ENCODE measurements at regions not wholly inside any gene's neighbourhood (a gene's known extent, or its start where the extent isn't known, plus 50 kb on each side); places are given as distances from the start of the nearest gene placed in this dataset.

DNA sequence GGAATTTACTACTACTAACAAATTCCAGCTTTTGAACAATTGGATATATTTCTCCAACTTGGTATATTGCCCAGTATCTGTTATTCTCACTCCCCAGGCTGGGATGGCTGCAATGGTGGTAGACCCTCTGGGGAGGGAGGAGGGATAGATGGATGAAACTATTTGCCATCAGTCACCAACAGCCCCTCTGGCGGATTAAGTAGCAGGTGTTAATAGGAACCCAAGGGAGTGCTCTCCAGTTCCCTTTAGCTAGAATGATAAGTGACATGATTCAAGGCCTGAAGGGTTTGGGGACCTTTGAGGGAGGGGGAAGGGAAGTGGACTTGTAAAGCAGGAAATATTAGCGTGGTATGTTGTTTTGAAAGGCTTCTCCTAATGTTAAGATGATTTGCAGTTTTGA is 824.0 kb upstream of the ARRDC3 start:
- FAIRE-seq (no peak), DNase-seq (ENCODE audit: low read depth, low spot score) (no peak)
- Histone ChIP-seq H3K36me3 (ENCODE audit: control insufficient read depth in 2 of 2, extremely low read depth in 1 of 2, insufficient read depth in 2 of 2, low read length in 2 of 2) (no peaks in the 10 kb centered on the region), H3K9me1 (replicated peaks; ENCODE audit: control insufficient read depth, extremely low read depth, insufficient read depth, low read length) (no peaks in the 10 kb centered on the region), H3K27me3 (ENCODE audit: control insufficient read depth in 2 of 2, insufficient read depth in 2 of 2, low read length in 2 of 2) (no peaks in the 10 kb centered on the region), H3K9ac (replicated peaks; ENCODE audit: extremely low read depth, insufficient read depth, low read length) (no peak overlapping the region), H2AFZ (ENCODE audit: low read depth, low read length) (no peak overlapping the region), H3K4me3 (replicated peaks in 1 of 3; ENCODE audit: insufficient read depth in 1 of 3, low read depth in 1 of 3, low read length in 3 of 3) (no peak overlapping the region), H4K20me1 (replicated peaks; ENCODE audit: control insufficient read depth, extremely low read depth, insufficient read depth, low read length) (no peaks in the 10 kb centered on the region), H3K9me3 (replicated peaks; ENCODE audit: control insufficient read depth, insufficient read depth, low read length) (no peaks in the 10 kb centered on the region), H3K4me1 (ENCODE audit: control insufficient read depth, extremely low read depth, insufficient read depth, low read length) (no peaks in the 10 kb centered on the region), H3K79me2 (ENCODE audit: control insufficient read depth, insufficient read depth, low read length) (no peaks in the 10 kb centered on the region), H3K4me2 (ENCODE audit: insufficient read depth, low read length) (no peak overlapping the region), H3K27ac (ENCODE audit: insufficient read depth, low read depth, low read length) (no peak overlapping the region)
- dilution Hi-C loops (cut with MboI; ENCODE audit: extremely low pct_ligation_motif_present, low sequenced_read_pairs) (no loop called here), intact Hi-C loops (cut with micrococcal nuclease) (no loop called here)
- no TSS peak for BruUV-seq (replicated peaks)
- TF ChIP-seq EZH2 (IDR thresholded peaks at IDR 0.05; ENCODE audit: borderline replicate concordance, low read depth, low read length, severe bottlenecking) (no peak), MYC (IDR thresholded peaks at IDR 0.05; ENCODE audit: low read depth, low read length) (no peak), GATA2 (IDR thresholded peaks at IDR 0.05; ENCODE audit: insufficient read depth, insufficient read length, low read depth, low read length) (no peak), POLR2AphosphoS5 (IDR thresholded peaks at IDR 0.05; ENCODE audit: insufficient read depth, low read depth, low read length) (no peak), JUN (IDR thresholded peaks at IDR 0.05; ENCODE audit: borderline replicate concordance, insufficient read depth, insufficient read length, low read depth) (no peak), FOS (IDR thresholded peaks at IDR 0.05; ENCODE audit: borderline replicate concordance, insufficient read depth, low read length) (no peak), POLR2A (IDR thresholded peaks at IDR 0.05; ENCODE audit: low read depth, low read length) (no peak)
- TF ChIP-seq, protein P1, sequence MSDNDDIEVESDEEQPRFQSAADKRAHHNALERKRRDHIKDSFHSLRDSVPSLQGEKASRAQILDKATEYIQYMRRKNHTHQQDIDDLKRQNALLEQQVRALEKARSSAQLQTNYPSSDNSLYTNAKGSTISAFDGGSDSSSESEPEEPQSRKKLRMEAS (IDR thresholded peaks at IDR 0.05; ENCODE audit: insufficient read depth, insufficient read length), result no peak
- TF ChIP-seq, protein P2, sequence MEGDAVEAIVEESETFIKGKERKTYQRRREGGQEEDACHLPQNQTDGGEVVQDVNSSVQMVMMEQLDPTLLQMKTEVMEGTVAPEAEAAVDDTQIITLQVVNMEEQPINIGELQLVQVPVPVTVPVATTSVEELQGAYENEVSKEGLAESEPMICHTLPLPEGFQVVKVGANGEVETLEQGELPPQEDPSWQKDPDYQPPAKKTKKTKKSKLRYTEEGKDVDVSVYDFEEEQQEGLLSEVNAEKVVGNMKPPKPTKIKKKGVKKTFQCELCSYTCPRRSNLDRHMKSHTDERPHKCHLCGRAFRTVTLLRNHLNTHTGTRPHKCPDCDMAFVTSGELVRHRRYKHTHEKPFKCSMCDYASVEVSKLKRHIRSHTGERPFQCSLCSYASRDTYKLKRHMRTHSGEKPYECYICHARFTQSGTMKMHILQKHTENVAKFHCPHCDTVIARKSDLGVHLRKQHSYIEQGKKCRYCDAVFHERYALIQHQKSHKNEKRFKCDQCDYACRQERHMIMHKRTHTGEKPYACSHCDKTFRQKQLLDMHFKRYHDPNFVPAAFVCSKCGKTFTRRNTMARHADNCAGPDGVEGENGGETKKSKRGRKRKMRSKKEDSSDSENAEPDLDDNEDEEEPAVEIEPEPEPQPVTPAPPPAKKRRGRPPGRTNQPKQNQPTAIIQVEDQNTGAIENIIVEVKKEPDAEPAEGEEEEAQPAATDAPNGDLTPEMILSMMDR (IDR thresholded peaks at IDR 0.05; ENCODE audit: extremely low read depth in 1 of 2, insufficient read depth in 1 of 2, low read depth in 1 of 2, low read length in 2 of 2), result no peak
- ChIA-PET CTCF (no interaction called here), POLR2A (no interaction called here)

Measured in endothelial cell of umbilical vein (primary cell).